ENCODE measurements at regions not wholly inside any gene's neighbourhood (a gene's known extent, or its start where the extent isn't known, plus 50 kb on each side); places are given as distances from the start of the nearest gene placed in this dataset.

- Histone ChIP-seq H3K27me3 (ENCODE audit: control insufficient read depth in 2 of 2, insufficient read depth in 2 of 2, low read length in 2 of 2) (no peaks in the 10 kb centered on the region), H2AFZ (ENCODE audit: low read depth, low read length) (no peak overlapping the region), H3K9me1 (ENCODE audit: control insufficient read depth, insufficient read depth, low read length) (no peaks in the 10 kb centered on the region), H3K4me2 (ENCODE audit: insufficient read depth, low read length) (no peak overlapping the region), H4K20me1 (replicated peaks; ENCODE audit: control insufficient read depth, insufficient read depth, low read length) (no peaks in the 10 kb centered on the region), H3K9ac (ENCODE audit: insufficient read depth in 1 of 2, low read depth in 2 of 2, low read length in 2 of 2) (no peak overlapping the region), H3K4me1 (replicated peaks in 1 of 2; ENCODE audit: control insufficient read depth in 2 of 2, insufficient read depth in 2 of 2, low read length in 2 of 2) (no peaks in the 10 kb centered on the region), H3K4me3 (no peak overlapping the region), H3K36me3 (ENCODE audit: control insufficient read depth, insufficient read depth, low read length) (no peaks in the 10 kb centered on the region), H3K9me3 (replicated peaks; ENCODE audit: control insufficient read depth, insufficient read depth, low read depth, low read length) (no peaks in the 10 kb centered on the region), H3K27ac (ENCODE audit: extremely low read depth, low read depth, low read length) (no peak overlapping the region), H3K79me2 (ENCODE audit: control insufficient read depth, insufficient read depth, low read length) (no peaks in the 10 kb centered on the region)
- ChIA-PET CTCF (ENCODE audit: low intra/inter-chr PET ratio) (no interaction called here), POLR2A (no interaction called here)
- no TSS peak for BruUV-seq (replicated peaks)
- no peak for FAIRE-seq
- DNase-seq (ENCODE audit: extremely low read depth in 1 of 4, low spot score in 3 of 4): no peak
- no peak for ATAC-seq
- TF ChIP-seq MIER1 (IDR thresholded peaks at IDR 0.05; ENCODE audit: low read depth) (no peak), PYGO2 (tag; IDR thresholded peaks at IDR 0.05) (no peak), ZC3H11A (IDR thresholded peaks at IDR 0.05; ENCODE audit: low read depth, low read length) (no peak), PTBP1 (IDR thresholded peaks at IDR 0.05; ENCODE audit: low read depth, low read length) (no peak), FOXP1 (CRISPR knock-in tag; IDR thresholded peaks at IDR 0.05) (no peak), ZNF445 (CRISPR knock-in tag; IDR thresholded peaks at IDR 0.05; ENCODE audit: low read depth) (no peak), GTF2F1 (IDR thresholded peaks at IDR 0.05; ENCODE audit: low read depth, low read length) (no peak), PHB2 (IDR thresholded peaks at IDR 0.05; ENCODE audit: low read depth) (no peak), WHSC1 (IDR thresholded peaks at IDR 0.05; ENCODE audit: low read length) (no peak), KLF6 (CRISPR knock-in tag; IDR thresholded peaks at IDR 0.05; ENCODE audit: borderline replicate concordance) (no peak), RAD21 (CRISPR knock-in tag; conservative IDR thresholded peaks at IDR 0.05 in 1 of 2, IDR thresholded peaks at IDR 0.05 in 1 of 2) (no peak), HDAC1 (IDR thresholded peaks at IDR 0.05) (no peak), ZNF212 (CRISPR knock-in tag; IDR thresholded peaks at IDR 0.05) (no peak), ELF1 (tag; IDR thresholded peaks at IDR 0.05) (no peak), MLX (CRISPR knock-in tag; conservative IDR thresholded peaks at IDR 0.05) (no peak), TRIM28 (IDR thresholded peaks at IDR 0.05) (no peak), XRCC5 (IDR thresholded peaks at IDR 0.05; ENCODE audit: low read depth, low read length) (no peak), GTF2A2 (tag; IDR thresholded peaks at IDR 0.05) (no peak)
- in situ Hi-C loops (cut with MboI) (no loop called here), intact Hi-C loops (cut with micrococcal nuclease) (no loop called here)
Measured at GRCh38 chr2:215678094-215678493, 242.2 kb upstream of the FN1 start.
